Fibroblast of skin of right biceps (primary cell): ENCODE measurements at regions not wholly inside any gene's neighbourhood (a gene's known extent, or its start where the extent isn't known, plus 50 kb on each side); places are given as distances from the start of the nearest gene placed in this dataset.
A peak's percentile ranks its signal among the peaks of the same experiment; 100 is the strongest.

Source experiments
- DNase-seq: peaks from one replicate; pipeline ENCODE4 v3.0.0-alpha.2; 2013

- DNase-seq = no peak
Observed at GRCh38 chr2:96438589-96438988, 66.6 kb downstream of the NEURL3 start.

- no peak for DNase-seq
Observed at GRCh38 chr2:96437512-96437911, 67.6 kb downstream of the NEURL3 start.

GRCh38 chr2:96436961-96437360, 68.2 kb downstream of the NEURL3 start:
- no peak for DNase-seq

- DNase-seq = no peak
Observed at GRCh38 chr2:96436416-96436815, 68.7 kb downstream of the NEURL3 start.

- no peak for DNase-seq
Observed at GRCh38 chr2:96431319-96431718, 73.8 kb downstream of the NEURL3 start.

GRCh38 chr2:96430394-96430988, 74.7 kb downstream of the NEURL3 start:
- no peak for DNase-seq

GRCh38 chr2:96427917-96428316, 77.2 kb downstream of the NEURL3 start:
- peak; percentile 88 for DNase-seq

GRCh38 chr2:96427169-96427568, 78.0 kb downstream of the NEURL3 start:
- no peak for DNase-seq

- DNase-seq = peak; percentile 65
Observed at GRCh38 chr2:96423828-96424227, 81.3 kb downstream of the NEURL3 start.
